Activated CD8-positive, alpha-beta T cell treated with anti-CD3 and anti-CD28 coated beads for 36 hours (primary cell): ENCODE measurements at regions not wholly inside any gene's neighbourhood (a gene's known extent, or its start where the extent isn't known, plus 50 kb on each side); places are given as distances from the start of the nearest gene placed in this dataset.

Source experiments
- ATAC-seq: fragments of 200-7000 bp; cut with Tn5 transposase; one replicate; pipeline ENCODE4 v1.10.0; 2021; ENCODE audit warnings: mild to moderate bottlenecking, moderate library complexity
- CTCF ChIA-PET: fragments of 350-600 bp; sonication (Branson Sonifier 250); formaldehyde crosslinking; loops from one replicate; lab custom pipeline; 2021; ENCODE audit warnings: antibody characterized with exemption; lab: Charles Lee
- POLR2A ChIA-PET: fragments of 350-600 bp; sonication (Branson Sonifier 250); formaldehyde crosslinking; loops from one replicate; lab custom pipeline; 2021; ENCODE audit warnings: antibody characterized with exemption; lab: Charles Lee
- DNase-seq: peaks from one replicate; pipeline ENCODE4 v3.0.0-alpha.2; 2020
- H3K27ac Mint-ChIP-seq: one replicate; pipeline ENCODE4 v1.8.0; 2021; ENCODE audit warnings: mild to moderate bottlenecking, mixed read lengths
- H3K27me3 Mint-ChIP-seq: one replicate; pipeline ENCODE4 v1.8.0; 2021; ENCODE audit warnings: mixed read lengths
- H3K36me3 Mint-ChIP-seq: one replicate; pipeline ENCODE4 v1.8.0; 2021; ENCODE audit warnings: low read depth, mixed read lengths
- H3K4me1 Mint-ChIP-seq: one replicate; pipeline ENCODE4 v1.8.0; 2021; ENCODE audit warnings: low read depth, mixed read lengths
- H3K4me3 Mint-ChIP-seq: one replicate; pipeline ENCODE4 v1.8.0; 2021; ENCODE audit warnings: mild to moderate bottlenecking, moderate library complexity, mixed read lengths
- H3K9me3 Mint-ChIP-seq: one replicate; pipeline ENCODE4 v1.8.0; 2021; ENCODE audit warnings: mixed read lengths
- CTCF ChIP-seq: fragments of 200-600 bp; IDR thresholded peaks from one replicate; pipeline ENCODE4 v1.8.0; 2022; ENCODE audit warnings: antibody characterized with exemption, mild to moderate bottlenecking
- intact Hi-C: fragments of 100-400 bp; cut with micrococcal nuclease; formaldehyde crosslinking; loops from one replicate; pipeline ENCODE4 v1.10.0; 2022

- H3K36me3 Mint-ChIP-seq = no peaks in the 10 kb centered on the region
- no peak for TF ChIP-seq CTCF
- H3K27ac Mint-ChIP-seq = no peak overlapping the region
- ATAC-seq (no peak), DNase-seq (no peak)
- POLR2A ChIA-PET = no interaction called here
- no peaks in the 10 kb centered on the region for H3K9me3 Mint-ChIP-seq
- no peak overlapping the region for H3K4me3 Mint-ChIP-seq
- peaks cover 2% of the 10 kb centered on the region for H3K27me3 Mint-ChIP-seq
- intact Hi-C loops = no loop called here
- CTCF ChIA-PET = no interaction called here
- H3K4me1 Mint-ChIP-seq = no peaks in the 10 kb centered on the region
Observed at GRCh38 chr10:90174531-90174930, 473.1 kb downstream of the KIF20B start.

- Mint-ChIP-seq H3K36me3 (no peaks in the 10 kb centered on the region), H3K4me3 (no peak overlapping the region), H3K9me3 (no peaks in the 10 kb centered on the region), H3K4me1 (no peaks in the 10 kb centered on the region), H3K27me3 (peaks cover 2% of the 10 kb centered on the region), H3K27ac (no peak overlapping the region)
- ATAC-seq (no peak), DNase-seq (no peak)
- ChIA-PET CTCF (no interaction called here), POLR2A (interaction anchor here (0.6 kb wide), 1 partner anchor 607 kb away, joined by 3 read pairs; no protein-coding TSS in a partner anchor)
- TF ChIP-seq CTCF = no peak
- intact Hi-C loops = no loop called here
Observed at GRCh38 chr10:90175161-90175681, 473.8 kb downstream of the KIF20B start.

GRCh38 chr10:90179696-90180407, 478.5 kb downstream of the KIF20B start:
- Mint-ChIP-seq H3K27me3 (no peaks in the 10 kb centered on the region), H3K4me1 (no peaks in the 10 kb centered on the region), H3K36me3 (no peaks in the 10 kb centered on the region), H3K27ac (no peak overlapping the region), H3K9me3 (no peaks in the 10 kb centered on the region), H3K4me3 (no peak overlapping the region)
- POLR2A ChIA-PET = no interaction called here
- ATAC-seq = no peak
- CTCF ChIA-PET = no interaction called here
- intact Hi-C loops = no loop called here
- no peak for TF ChIP-seq CTCF
- DNase-seq = no peak

- POLR2A ChIA-PET = no interaction called here
- H3K27ac Mint-ChIP-seq = no peak overlapping the region
- TF ChIP-seq CTCF = no peak
Observed at GRCh38 chr10:90180886-90181691, 479.7 kb downstream of the KIF20B start.

GRCh38 chr10:90192825-90193224, 491.4 kb downstream of the KIF20B start:
- DNase-seq = no peak
- no peak overlapping the region for H3K4me3 Mint-ChIP-seq
- ChIA-PET POLR2A (no interaction called here), CTCF (no interaction called here)
- no peaks in the 10 kb centered on the region for H3K9me3 Mint-ChIP-seq
- H3K27me3 Mint-ChIP-seq = no peaks in the 10 kb centered on the region
- H3K27ac Mint-ChIP-seq = no peak overlapping the region
- H3K4me1 Mint-ChIP-seq = no peaks in the 10 kb centered on the region
- no peaks in the 10 kb centered on the region for H3K36me3 Mint-ChIP-seq
- no peak for TF ChIP-seq CTCF
- ATAC-seq = no peak
- intact Hi-C loops = no loop called here

More at GRCh38 chr10:90180886-90181691, 479.7 kb downstream of the KIF20B start:
- intact Hi-C loops = no loop called here
- CTCF ChIA-PET = no interaction called here
- H3K4me1 Mint-ChIP-seq = no peaks in the 10 kb centered on the region
- no peak for DNase-seq
- H3K36me3 Mint-ChIP-seq = no peaks in the 10 kb centered on the region
- no peak for ATAC-seq
- no peaks in the 10 kb centered on the region for H3K27me3 Mint-ChIP-seq
- H3K4me3 Mint-ChIP-seq = no peak overlapping the region
- H3K9me3 Mint-ChIP-seq = no peaks in the 10 kb centered on the region
